HEK293 (cell line): ENCODE measurements at regions not wholly inside any gene's neighbourhood (a gene's known extent, or its start where the extent isn't known, plus 50 kb on each side); places are given as distances from the start of the nearest gene placed in this dataset.

ENCODE experiments used
- CTCF ChIA-PET: fragments of 350-600 bp; formaldehyde crosslinking; extraction: SDS; loops from one replicate; lab custom pipeline; 2021; ENCODE audit warnings: antibody characterized with exemption; lab: Yijun Ruan, JAX
- POLR2A ChIA-PET: fragments of 300-600 bp; formaldehyde crosslinking; extraction: SDS; loops from one replicate; lab custom pipeline; 2020; ENCODE audit warnings: antibody characterized with exemption, inconsistent platforms; lab: Yijun Ruan, JAX
- H3K27ac ChIP-seq: fragments of 200-500 bp; sonication (Bioruptor generic); 2 replicates; pipeline ENCODE4 v1.5.1; 2014; ENCODE audit warnings: low read depth, low read length, control low read depth, inconsistent platforms; ENCODE audit errors: extremely low read depth
- H3K36me3 ChIP-seq, 2 experiments: fragments of 200-500 bp in 1 of 2; sonication (Bioruptor generic) in 1 of 2; 1 replicate in 1 of 2; 2 replicates in 1 of 2; pipeline ENCODE4 v1.5.1; 2014 to 2017; ENCODE audit warnings: inconsistent platforms in 2 of 2, low read length in 2 of 2; ENCODE audit not compliant: control insufficient read depth in 2 of 2, insufficient read depth in 1 of 2
- H3K4me1 ChIP-seq: fragments of 200-500 bp; sonication (Bioruptor generic); 2 replicates; pipeline ENCODE4 v1.5.1; 2014; ENCODE audit warnings: mild to moderate bottlenecking, low read length, inconsistent platforms; ENCODE audit not compliant: control insufficient read depth, insufficient read depth
- H3K4me3 ChIP-seq: 2 replicates; pipeline ENCODE4 v1.5.1; 2011; ENCODE audit warnings: low read depth, mild to moderate bottlenecking, control low read depth, low read length, moderate library complexity
- H3K9me3 ChIP-seq: fragments of 200-500 bp; sonication (Bioruptor generic); 2 replicates; pipeline ENCODE4 v1.5.1; 2014; ENCODE audit warnings: low read depth, low read length, inconsistent platforms; ENCODE audit not compliant: control insufficient read depth, insufficient read depth
- KLF8 ChIP-seq: fragments of 450-650 bp; formaldehyde crosslinking; IDR thresholded peaks from 2 replicates; pipeline ENCODE4 v1.5.1; 2016; ENCODE audit warnings: missing biosample characterization, missing genetic modification characterization
- SCRT1 ChIP-seq: fragments of 450-650 bp; formaldehyde crosslinking; IDR thresholded peaks from 2 replicates; pipeline ENCODE4 v1.5.1; 2016; ENCODE audit warnings: missing biosample characterization, missing genetic modification characterization, borderline replicate concordance
- ZNF155 ChIP-seq: fragments of 450-650 bp; formaldehyde crosslinking; IDR thresholded peaks from 2 replicates; pipeline ENCODE4 v1.5.1; 2016; ENCODE audit warnings: missing biosample characterization, missing genetic modification characterization
- ZNF16 ChIP-seq: fragments of 450-650 bp; formaldehyde crosslinking; IDR thresholded peaks from 2 replicates; pipeline ENCODE4 v1.5.1; 2016; ENCODE audit warnings: low read depth, missing biosample characterization, missing genetic modification characterization
- ZNF2 ChIP-seq: fragments of 450-650 bp; formaldehyde crosslinking; IDR thresholded peaks from 2 replicates; pipeline ENCODE4 v1.5.1; 2016; ENCODE audit warnings: missing biosample characterization, missing genetic modification characterization
- ZNF202 ChIP-seq: fragments of 450-650 bp; formaldehyde crosslinking; IDR thresholded peaks from 2 replicates; pipeline ENCODE4 v1.5.1; 2016; ENCODE audit warnings: missing biosample characterization, missing genetic modification characterization, borderline replicate concordance
- ZNF335 ChIP-seq: fragments of 450-650 bp; formaldehyde crosslinking; conservative IDR thresholded peaks from 2 replicates; pipeline ENCODE4 v1.5.1; 2016; ENCODE audit warnings: missing biosample characterization, missing genetic modification characterization
- ZNF354C ChIP-seq: fragments of 450-650 bp; formaldehyde crosslinking; IDR thresholded peaks from 2 replicates; pipeline ENCODE4 v1.5.1; 2016; ENCODE audit warnings: missing biosample characterization, missing genetic modification characterization, low read depth, borderline replicate concordance
- ZNF366 ChIP-seq: fragments of 450-650 bp; formaldehyde crosslinking; conservative IDR thresholded peaks from 2 replicates; pipeline ENCODE4 v1.5.1; 2016; ENCODE audit warnings: missing biosample characterization, missing genetic modification characterization
- ZNF544 ChIP-seq: fragments of 450-650 bp; formaldehyde crosslinking; IDR thresholded peaks from 2 replicates; pipeline ENCODE4 v1.5.0; 2017; ENCODE audit warnings: missing biosample characterization, missing genetic modification characterization
- ZNF610 ChIP-seq: fragments of 450-650 bp; formaldehyde crosslinking; IDR thresholded peaks from 2 replicates; pipeline ENCODE4 v1.5.1; 2016; ENCODE audit warnings: missing biosample characterization, missing genetic modification characterization, borderline replicate concordance
- ZNF776 ChIP-seq: fragments of 450-650 bp; formaldehyde crosslinking; IDR thresholded peaks from 2 replicates; pipeline ENCODE4 v1.5.0; 2017; ENCODE audit warnings: missing biosample characterization, missing genetic modification characterization, borderline replicate concordance
- TF ChIP-seq, protein P1 (sequence below): fragments of 450-650 bp; formaldehyde crosslinking; IDR thresholded peaks from 2 replicates; pipeline ENCODE4 v1.5.1; 2016; ENCODE audit warnings: missing biosample characterization, missing genetic modification characterization
- TF ChIP-seq, protein P2 (sequence below): fragments of 450-650 bp; formaldehyde crosslinking; IDR thresholded peaks from 2 replicates; pipeline ENCODE4 v1.5.1; 2017; ENCODE audit warnings: missing biosample characterization, missing genetic modification characterization
- TF ChIP-seq, protein P3 (sequence below): fragments of 450-650 bp; formaldehyde crosslinking; IDR thresholded peaks from 2 replicates; pipeline ENCODE4 v1.5.1; 2016; ENCODE audit warnings: missing biosample characterization, missing genetic modification characterization
- TF ChIP-seq, protein P4 (sequence below): fragments of 450-650 bp; formaldehyde crosslinking; IDR thresholded peaks from 2 replicates; pipeline ENCODE4 v1.5.1; 2016; ENCODE audit warnings: missing biosample characterization, missing genetic modification characterization
- TF ChIP-seq, protein P5 (sequence below): fragments of 450-650 bp; formaldehyde crosslinking; IDR thresholded peaks from 2 replicates; pipeline ENCODE4 v1.5.1; 2016; ENCODE audit warnings: missing biosample characterization, missing genetic modification characterization

DNA sequence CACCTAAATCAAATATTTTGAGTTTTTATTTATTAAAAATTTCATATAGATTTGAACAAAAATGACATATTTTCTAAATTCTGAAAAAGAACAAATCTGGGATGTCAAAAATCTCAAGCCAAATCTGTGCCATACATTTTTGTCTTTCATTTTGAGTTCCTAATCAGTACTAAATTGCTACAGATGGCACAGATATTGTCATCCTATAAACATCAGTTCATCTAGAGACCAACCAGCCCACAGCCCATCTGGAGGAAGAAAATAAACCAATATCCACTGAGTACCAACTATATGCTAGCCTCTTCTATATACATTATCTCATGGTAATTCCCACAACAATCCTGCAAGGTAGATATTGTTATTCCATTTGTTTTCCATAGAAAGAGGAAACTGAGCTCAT, 156.8 kb upstream of the ATP1B1 start (continued):
- TF ChIP-seq, protein P1, sequence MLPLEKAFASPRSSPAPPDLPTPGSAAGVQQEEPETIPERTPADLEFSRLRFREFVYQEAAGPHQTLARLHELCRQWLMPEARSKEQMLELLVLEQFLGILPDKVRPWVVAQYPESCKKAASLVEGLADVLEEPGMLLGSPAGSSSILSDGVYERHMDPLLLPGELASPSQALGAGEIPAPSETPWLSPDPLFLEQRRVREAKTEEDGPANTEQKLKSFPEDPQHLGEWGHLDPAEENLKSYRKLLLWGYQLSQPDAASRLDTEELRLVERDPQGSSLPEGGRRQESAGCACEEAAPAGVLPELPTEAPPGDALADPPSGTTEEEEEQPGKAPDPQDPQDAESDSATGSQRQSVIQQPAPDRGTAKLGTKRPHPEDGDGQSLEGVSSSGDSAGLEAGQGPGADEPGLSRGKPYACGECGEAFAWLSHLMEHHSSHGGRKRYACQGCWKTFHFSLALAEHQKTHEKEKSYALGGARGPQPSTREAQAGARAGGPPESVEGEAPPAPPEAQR (tag by site-specific recombination): no peak
- TF ChIP-seq ZNF354C (tag by site-specific recombination): no peak
- TF ChIP-seq, all 188 proteins: peak for 0

- peak; percentile 86; the same call in 1 of the 2 replicates for TF ChIP-seq ZNF610
- TF ChIP-seq, protein P2, sequence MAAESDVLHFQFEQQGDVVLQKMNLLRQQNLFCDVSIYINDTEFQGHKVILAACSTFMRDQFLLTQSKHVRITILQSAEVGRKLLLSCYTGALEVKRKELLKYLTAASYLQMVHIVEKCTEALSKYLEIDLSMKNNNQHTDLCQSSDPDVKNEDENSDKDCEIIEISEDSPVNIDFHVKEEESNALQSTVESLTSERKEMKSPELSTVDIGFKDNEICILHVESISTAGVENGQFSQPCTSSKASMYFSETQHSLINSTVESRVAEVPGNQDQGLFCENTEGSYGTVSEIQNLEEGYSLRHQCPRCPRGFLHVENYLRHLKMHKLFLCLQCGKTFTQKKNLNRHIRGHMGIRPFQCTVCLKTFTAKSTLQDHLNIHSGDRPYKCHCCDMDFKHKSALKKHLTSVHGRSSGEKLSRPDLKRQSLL (tag by site-specific recombination): no peak
- TF ChIP-seq, all 188 proteins: peak for 1
- no peaks in the 10 kb centered on the region for H3K9me3 ChIP-seq
- ChIA-PET CTCF (no interaction called here), POLR2A (no interaction called here)
- no peak overlapping the region for H3K4me3 ChIP-seq
- no peak overlapping the region for H3K27ac ChIP-seq
- no peaks in the 10 kb centered on the region; the same call in 1 of the 2 replicates for H3K4me1 ChIP-seq
- no peaks in the 10 kb centered on the region for H3K36me3 ChIP-seq
These were observed 148.7 kb upstream of the ATP1B1 start for GRCh38 chr1:168957818-168958217.

GRCh38 chr1:168958562-168959289, 147.8 kb upstream of the ATP1B1 start:
- TF ChIP-seq ZNF335 (tag by site-specific recombination): peak; percentile 28; the same call in 1 of the 2 replicates
- no peak for TF ChIP-seq ZNF366
- TF ChIP-seq, all 188 proteins: peak for 1
- H3K9me3 ChIP-seq: no peaks in the 10 kb centered on the region
- no peak overlapping the region for H3K27ac ChIP-seq
- CTCF ChIA-PET: no interaction called here
- no peaks in the 10 kb centered on the region for H3K36me3 ChIP-seq
- POLR2A ChIA-PET: no interaction called here
- H3K4me3 ChIP-seq: no peak overlapping the region
- no peaks in the 10 kb centered on the region; the same call in 1 of the 2 replicates for H3K4me1 ChIP-seq

- ChIA-PET POLR2A (no interaction called here), CTCF (interaction anchor here (1.1 kb wide), 1 partner anchor 617 kb away, joined by 4 read pairs; no protein-coding TSS in a partner anchor)
- no peak overlapping the region for H3K27ac ChIP-seq
- H3K4me1 ChIP-seq: no peaks in the 10 kb centered on the region; the same call in 1 of the 2 replicates
- H3K4me3 ChIP-seq: no peak overlapping the region
- no peaks in the 10 kb centered on the region for H3K36me3 ChIP-seq
- no peaks in the 10 kb centered on the region for H3K9me3 ChIP-seq
- no peak for TF ChIP-seq SCRT1
- no peak for TF ChIP-seq ZNF776 (tag by site-specific recombination)
- TF ChIP-seq ZNF2 (tag by site-specific recombination): no peak
- no peak for TF ChIP-seq ZNF544
- TF ChIP-seq, protein P3, sequence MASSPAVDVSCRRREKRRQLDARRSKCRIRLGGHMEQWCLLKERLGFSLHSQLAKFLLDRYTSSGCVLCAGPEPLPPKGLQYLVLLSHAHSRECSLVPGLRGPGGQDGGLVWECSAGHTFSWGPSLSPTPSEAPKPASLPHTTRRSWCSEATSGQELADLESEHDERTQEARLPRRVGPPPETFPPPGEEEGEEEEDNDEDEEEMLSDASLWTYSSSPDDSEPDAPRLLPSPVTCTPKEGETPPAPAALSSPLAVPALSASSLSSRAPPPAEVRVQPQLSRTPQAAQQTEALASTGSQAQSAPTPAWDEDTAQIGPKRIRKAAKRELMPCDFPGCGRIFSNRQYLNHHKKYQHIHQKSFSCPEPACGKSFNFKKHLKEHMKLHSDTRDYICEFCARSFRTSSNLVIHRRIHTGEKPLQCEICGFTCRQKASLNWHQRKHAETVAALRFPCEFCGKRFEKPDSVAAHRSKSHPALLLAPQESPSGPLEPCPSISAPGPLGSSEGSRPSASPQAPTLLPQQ (tag by site-specific recombination): no peak
- no peak for TF ChIP-seq KLF8 (tag by site-specific recombination)
- TF ChIP-seq ZNF202 (tag by site-specific recombination): no peak
- TF ChIP-seq, protein P4, sequence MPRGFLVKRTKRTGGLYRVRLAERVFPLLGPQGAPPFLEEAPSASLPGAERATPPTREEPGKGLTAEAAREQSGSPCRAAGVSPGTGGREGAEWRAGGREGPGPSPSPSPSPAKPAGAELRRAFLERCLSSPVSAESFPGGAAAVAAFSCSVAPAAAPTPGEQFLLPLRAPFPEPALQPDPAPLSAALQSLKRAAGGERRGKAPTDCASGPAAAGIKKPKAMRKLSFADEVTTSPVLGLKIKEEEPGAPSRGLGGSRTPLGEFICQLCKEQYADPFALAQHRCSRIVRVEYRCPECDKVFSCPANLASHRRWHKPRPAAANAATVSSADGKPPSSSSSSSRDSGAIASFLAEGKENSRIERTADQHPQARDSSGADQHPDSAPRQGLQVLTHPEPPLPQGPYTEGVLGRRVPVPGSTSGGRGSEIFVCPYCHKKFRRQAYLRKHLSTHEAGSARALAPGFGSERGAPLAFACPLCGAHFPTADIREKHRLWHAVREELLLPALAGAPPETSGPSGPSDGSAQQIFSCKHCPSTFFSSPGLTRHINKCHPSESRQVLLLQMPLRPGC (tag by site-specific recombination): no peak
- TF ChIP-seq, protein P5, sequence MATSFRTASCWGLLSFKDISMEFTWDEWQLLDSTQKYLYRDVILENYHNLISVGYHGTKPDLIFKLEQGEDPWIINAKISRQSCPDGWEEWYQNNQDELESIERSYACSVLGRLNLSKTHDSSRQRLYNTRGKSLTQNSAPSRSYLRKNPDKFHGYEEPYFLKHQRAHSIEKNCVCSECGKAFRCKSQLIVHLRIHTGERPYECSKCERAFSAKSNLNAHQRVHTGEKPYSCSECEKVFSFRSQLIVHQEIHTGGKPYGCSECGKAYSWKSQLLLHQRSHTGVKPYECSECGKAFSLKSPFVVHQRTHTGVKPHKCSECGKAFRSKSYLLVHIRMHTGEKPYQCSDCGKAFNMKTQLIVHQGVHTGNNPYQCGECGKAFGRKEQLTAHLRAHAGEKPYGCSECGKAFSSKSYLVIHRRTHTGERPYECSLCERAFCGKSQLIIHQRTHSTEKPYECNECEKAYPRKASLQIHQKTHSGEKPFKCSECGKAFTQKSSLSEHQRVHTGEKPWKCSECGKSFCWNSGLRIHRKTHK (tag by site-specific recombination): no peak
- no peak for TF ChIP-seq ZNF16 (tag by site-specific recombination)
- TF ChIP-seq ZNF155 (tag by site-specific recombination): no peak
These were observed 147.1 kb upstream of the ATP1B1 start for GRCh38 chr1:168959382-168959781.
